ENCODE measurements at regions not wholly inside any gene's neighbourhood (a gene's known extent, or its start where the extent isn't known, plus 50 kb on each side); places are given as distances from the start of the nearest gene placed in this dataset.

GRCh38 chr10:126787201-126787600 is 116.7 kb upstream of the C10orf90 start:
- ChIA-PET POLR2A (no interaction called here), CTCF (no interaction called here)
- Histone ChIP-seq H3K27ac (ENCODE audit: low read length) (no peak overlapping the region), H3K9me3 (ENCODE audit: control insufficient read depth, insufficient read depth, low read depth, low read length) (no peaks in the 10 kb centered on the region), H3K36me3 (ENCODE audit: control insufficient read depth, insufficient read depth, low read length) (no peaks in the 10 kb centered on the region), H3K27me3 (ENCODE audit: control insufficient read depth, insufficient read depth, low read length) (peaks cover 7% of the 10 kb centered on the region; the same call in 1 of the 2 replicates), H3K4me1 (ENCODE audit: control insufficient read depth, insufficient read depth, low read length) (no peaks in the 10 kb centered on the region), H3K4me3 (ENCODE audit: low read depth in 2 of 2, low read length in 2 of 2) (no peak overlapping the region)
- BruUV-seq (replicated peaks): no TSS peak
- no peak for DNase-seq (ENCODE audit: low read depth, low spot score)
- intact Hi-C loops (cut with micrococcal nuclease; ENCODE audit: unreplicated experiment): no loop called here
- in situ Hi-C loops (cut with HindIII; ENCODE audit: low pct_unique_long_range_greater_than_20kb, low sequenced_read_pairs): no loop called here
- no peak for TF ChIP-seq CTCF (IDR thresholded peaks at IDR 0.05)
- no peak for TF ChIP-seq TCF7L2 (IDR thresholded peaks at IDR 0.05; ENCODE audit: low read depth, low read length)
- TF ChIP-seq SIN3A (IDR thresholded peaks at IDR 0.05; ENCODE audit: borderline replicate concordance, insufficient read depth, low read depth, low read length): no peak
- TF ChIP-seq POLR2AphosphoS5 (IDR thresholded peaks at IDR 0.05; ENCODE audit: low read depth, low read length): no peak
- TF ChIP-seq REST (IDR thresholded peaks at IDR 0.05; ENCODE audit: insufficient read depth in 1 of 2, low read depth in 2 of 2, low read length in 1 of 2): no peak
- no peak for ATAC-seq

DNA sequence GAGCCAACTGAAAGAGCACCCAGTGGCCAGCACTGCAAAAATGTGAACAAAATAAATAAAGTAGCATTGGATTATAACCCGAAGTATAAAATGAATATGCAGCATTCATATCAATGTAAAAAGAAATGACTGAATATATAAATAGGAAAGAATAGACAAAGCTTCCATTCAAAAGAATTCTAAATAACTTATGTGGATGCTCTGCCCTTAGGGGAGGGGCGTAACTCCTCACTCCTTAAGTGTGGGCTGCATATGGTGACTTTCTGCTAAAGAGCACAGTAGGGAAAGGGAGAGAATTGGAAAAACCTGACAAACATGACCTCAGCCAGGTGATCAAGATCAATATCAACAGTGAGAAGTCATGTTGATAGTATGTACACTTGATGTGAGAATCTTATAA is 109.9 kb upstream of the DOCK1 start:
- Histone ChIP-seq H3K36me3 (ENCODE audit: control insufficient read depth, insufficient read depth, low read length) (no peaks in the 10 kb centered on the region), H3K4me1 (ENCODE audit: control insufficient read depth, insufficient read depth, low read length) (no peaks in the 10 kb centered on the region), H3K9me3 (ENCODE audit: control insufficient read depth, insufficient read depth, low read depth, low read length) (no peaks in the 10 kb centered on the region), H3K27me3 (ENCODE audit: control insufficient read depth, insufficient read depth, low read length) (no peaks in the 10 kb centered on the region), H3K27ac (ENCODE audit: low read length) (no peak overlapping the region), H3K4me3 (ENCODE audit: low read depth in 2 of 2, low read length in 2 of 2) (no peak overlapping the region)
- intact Hi-C loops (cut with micrococcal nuclease; ENCODE audit: unreplicated experiment) (no loop called here), in situ Hi-C loops (cut with HindIII; ENCODE audit: low pct_unique_long_range_greater_than_20kb, low sequenced_read_pairs) (no loop called here)
- ATAC-seq: no peak
- TF ChIP-seq REST (IDR thresholded peaks at IDR 0.05; ENCODE audit: insufficient read depth in 1 of 2, low read depth in 2 of 2, low read length in 1 of 2) (no peak), CTCF (IDR thresholded peaks at IDR 0.05) (no peak), TCF7L2 (IDR thresholded peaks at IDR 0.05; ENCODE audit: low read depth, low read length) (no peak), SIN3A (IDR thresholded peaks at IDR 0.05; ENCODE audit: borderline replicate concordance, insufficient read depth, low read depth, low read length) (no peak), POLR2AphosphoS5 (IDR thresholded peaks at IDR 0.05; ENCODE audit: low read depth, low read length) (no peak)
- BruUV-seq (replicated peaks): no TSS peak
- ChIA-PET POLR2A (no interaction called here), CTCF (no interaction called here)
- no peak for DNase-seq (ENCODE audit: low read depth, low spot score)

Measured in Panc1 (cell line).